ENCODE measurements at regions not wholly inside any gene's neighbourhood (a gene's known extent, or its start where the extent isn't known, plus 50 kb on each side); places are given as distances from the start of the nearest gene placed in this dataset.

DNA sequence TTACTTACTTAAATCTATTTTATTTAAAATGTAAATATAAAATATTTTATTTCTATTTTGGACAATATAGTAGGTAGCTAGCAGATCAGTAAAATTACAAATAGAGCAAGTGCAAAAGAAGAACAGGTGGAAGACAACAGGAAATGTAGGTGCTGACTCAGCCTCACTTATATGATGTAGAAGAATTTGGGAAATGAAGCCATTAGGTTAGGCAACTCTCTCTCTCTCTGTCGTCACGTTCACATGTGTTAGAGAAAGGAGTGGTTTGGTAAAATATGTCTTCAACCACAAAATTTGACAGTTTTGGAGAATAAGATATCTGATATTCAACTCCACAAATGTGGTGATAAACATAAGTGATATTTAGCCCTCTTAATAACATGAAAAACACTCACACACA is 532.5 kb upstream of the KCNMB2 start:
- Histone ChIP-seq H3K27ac (ENCODE audit: insufficient read depth, low read length, poor library complexity, severe bottlenecking) (no peak overlapping the region), H3K27me3 (replicated peaks; ENCODE audit: control insufficient read depth, insufficient read depth, low read length, poor library complexity, severe bottlenecking) (no peaks in the 10 kb centered on the region), H3K9me3 (ENCODE audit: control insufficient read depth, low read length) (no peaks in the 10 kb centered on the region), H3K36me3 (ENCODE audit: control insufficient read depth, insufficient read depth, low read length) (no peaks in the 10 kb centered on the region), H3K4me3 (ENCODE audit: insufficient read depth, low read depth, low read length, poor library complexity, severe bottlenecking) (no peak overlapping the region), H3K4me1 (ENCODE audit: control insufficient read depth, insufficient read depth, low read length, poor library complexity, severe bottlenecking) (peaks cover 5% of the 10 kb centered on the region)
- no peak for DNase-seq

DNA sequence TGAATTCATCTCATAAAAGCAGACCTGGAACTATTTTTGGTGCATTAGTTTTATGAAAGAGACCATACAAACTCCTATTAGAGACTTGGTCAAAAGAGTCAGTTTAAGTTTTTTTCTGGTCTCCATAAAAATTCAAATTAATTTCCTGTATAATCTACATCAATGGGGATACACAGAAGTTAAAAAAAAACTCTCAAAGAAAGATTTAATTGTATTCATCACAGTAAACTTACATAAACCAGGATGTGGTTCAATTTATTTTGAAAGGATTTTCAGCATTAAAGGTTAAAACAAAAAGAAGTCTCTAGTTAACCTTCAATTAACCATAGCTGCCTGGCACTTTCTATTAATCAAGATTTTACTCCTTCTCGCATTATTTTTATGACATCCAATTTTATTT is 530.3 kb upstream of the KCNMB2 start:
- H3K27ac ChIP-seq (ENCODE audit: insufficient read depth, low read length, poor library complexity, severe bottlenecking) = no peak overlapping the region

DNA sequence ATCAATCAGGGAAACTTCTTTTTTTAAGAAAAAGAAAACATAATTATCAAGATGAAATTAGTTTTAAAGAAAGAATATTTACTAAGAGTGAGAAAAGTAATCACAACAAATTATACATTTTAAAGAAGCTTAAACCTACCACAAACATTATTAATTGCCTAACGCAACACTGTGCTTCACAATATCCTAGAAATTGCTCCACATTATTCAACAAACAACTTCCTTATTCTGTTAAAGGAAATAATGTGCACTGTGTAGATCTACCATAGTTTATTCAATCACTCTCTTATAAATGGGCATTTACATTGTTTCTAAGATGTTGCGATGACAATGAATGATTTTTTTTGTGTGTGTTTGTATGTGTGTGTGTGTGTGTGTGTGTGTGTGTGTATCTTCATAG is 525.9 kb upstream of the KCNMB2 start:
- Histone ChIP-seq H3K36me3 (ENCODE audit: control insufficient read depth, insufficient read depth, low read length) (no peaks in the 10 kb centered on the region), H3K27ac (ENCODE audit: insufficient read depth, low read length, poor library complexity, severe bottlenecking) (no peak overlapping the region), H3K9me3 (ENCODE audit: control insufficient read depth, low read length) (no peaks in the 10 kb centered on the region), H3K4me1 (ENCODE audit: control insufficient read depth, insufficient read depth, low read length, poor library complexity, severe bottlenecking) (no peaks in the 10 kb centered on the region), H3K4me3 (ENCODE audit: insufficient read depth, low read depth, low read length, poor library complexity, severe bottlenecking) (no peak overlapping the region), H3K27me3 (replicated peaks; ENCODE audit: control insufficient read depth, insufficient read depth, low read length, poor library complexity, severe bottlenecking) (no peaks in the 10 kb centered on the region)
- DNase-seq = no peak

More for the DNA sequence above, 530.3 kb upstream of the KCNMB2 start:
- no peak for DNase-seq
- Histone ChIP-seq H3K9me3 (ENCODE audit: control insufficient read depth, low read length) (no peaks in the 10 kb centered on the region), H3K27me3 (replicated peaks; ENCODE audit: control insufficient read depth, insufficient read depth, low read length, poor library complexity, severe bottlenecking) (no peaks in the 10 kb centered on the region), H3K36me3 (ENCODE audit: control insufficient read depth, insufficient read depth, low read length) (no peaks in the 10 kb centered on the region), H3K4me1 (ENCODE audit: control insufficient read depth, insufficient read depth, low read length, poor library complexity, severe bottlenecking) (peaks cover 5% of the 10 kb centered on the region), H3K4me3 (ENCODE audit: insufficient read depth, low read depth, low read length, poor library complexity, severe bottlenecking) (no peak overlapping the region)

GRCh38 chr3:178019645-178020044 is 516.6 kb upstream of the KCNMB2 start:
- H3K9me3 ChIP-seq (ENCODE audit: control insufficient read depth, low read length) = no peaks in the 10 kb centered on the region
- H3K4me1 ChIP-seq (ENCODE audit: control insufficient read depth, insufficient read depth, low read length, poor library complexity, severe bottlenecking) = no peaks in the 10 kb centered on the region
- no peak overlapping the region for H3K27ac ChIP-seq (ENCODE audit: insufficient read depth, low read length, poor library complexity, severe bottlenecking)
- H3K27me3 ChIP-seq (replicated peaks; ENCODE audit: control insufficient read depth, insufficient read depth, low read length, poor library complexity, severe bottlenecking) = no peaks in the 10 kb centered on the region
- DNase-seq = no peak
- H3K36me3 ChIP-seq (ENCODE audit: control insufficient read depth, insufficient read depth, low read length) = no peaks in the 10 kb centered on the region
- H3K4me3 ChIP-seq (ENCODE audit: insufficient read depth, low read depth, low read length, poor library complexity, severe bottlenecking) = no peak overlapping the region

DNA sequence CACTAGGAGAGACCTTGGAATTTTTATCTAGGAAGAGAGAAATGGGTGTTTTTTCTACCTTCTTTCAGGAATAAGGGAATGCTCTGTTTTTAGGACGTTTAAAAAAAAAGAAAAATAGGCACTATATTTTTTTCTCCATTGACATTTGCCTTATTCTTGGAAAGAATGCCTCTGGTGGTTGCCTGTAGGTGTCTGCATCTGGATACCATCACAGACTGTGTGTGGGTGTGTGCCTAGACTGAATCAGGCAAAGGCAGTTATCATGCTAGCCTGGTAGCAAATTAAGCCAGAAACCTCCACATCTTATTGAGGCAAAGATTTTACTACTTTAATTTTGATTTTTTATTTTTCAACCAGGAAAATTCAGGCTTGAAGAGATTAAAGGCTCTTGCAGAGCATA is 513.6 kb upstream of the KCNMB2 start:
- no peaks in the 10 kb centered on the region for H3K27me3 ChIP-seq (replicated peaks; ENCODE audit: control insufficient read depth, insufficient read depth, low read length, poor library complexity, severe bottlenecking)
- H3K4me1 ChIP-seq (ENCODE audit: control insufficient read depth, insufficient read depth, low read length, poor library complexity, severe bottlenecking) = no peaks in the 10 kb centered on the region
- H3K36me3 ChIP-seq (ENCODE audit: control insufficient read depth, insufficient read depth, low read length) = no peaks in the 10 kb centered on the region
- H3K27ac ChIP-seq (ENCODE audit: insufficient read depth, low read length, poor library complexity, severe bottlenecking) = no peak overlapping the region
- DNase-seq = no peak
- H3K9me3 ChIP-seq (ENCODE audit: control insufficient read depth, low read length) = no peaks in the 10 kb centered on the region
- H3K4me3 ChIP-seq (ENCODE audit: insufficient read depth, low read depth, low read length, poor library complexity, severe bottlenecking) = no peak overlapping the region

DNA sequence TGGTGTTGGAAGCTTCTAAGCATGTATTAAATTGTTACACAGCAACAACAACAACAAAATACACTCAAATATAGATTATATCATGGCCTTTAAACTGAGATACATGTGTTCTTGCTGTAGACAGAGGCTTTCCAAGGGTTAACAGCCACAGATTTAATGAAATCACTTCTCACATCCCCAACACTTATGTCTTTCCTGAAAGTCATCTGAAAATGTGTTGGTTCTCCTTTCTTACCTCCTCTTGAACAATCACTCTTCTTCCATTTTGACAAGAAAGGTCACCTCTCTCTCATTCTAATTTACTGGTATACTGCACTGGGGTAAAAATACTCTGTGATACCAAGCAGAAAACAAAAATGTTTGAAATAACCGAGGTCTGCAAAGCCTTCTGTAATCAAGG is 507.3 kb upstream of the KCNMB2 start:
- no peak for DNase-seq
- H3K4me3 ChIP-seq (ENCODE audit: insufficient read depth, low read depth, low read length, poor library complexity, severe bottlenecking) = no peak overlapping the region
- no peak overlapping the region for H3K27ac ChIP-seq (ENCODE audit: insufficient read depth, low read length, poor library complexity, severe bottlenecking)
- no peaks in the 10 kb centered on the region for H3K4me1 ChIP-seq (ENCODE audit: control insufficient read depth, insufficient read depth, low read length, poor library complexity, severe bottlenecking)
- H3K27me3 ChIP-seq (replicated peaks; ENCODE audit: control insufficient read depth, insufficient read depth, low read length, poor library complexity, severe bottlenecking) = no peaks in the 10 kb centered on the region
- no peaks in the 10 kb centered on the region for H3K9me3 ChIP-seq (ENCODE audit: control insufficient read depth, low read length)
- H3K36me3 ChIP-seq (ENCODE audit: control insufficient read depth, insufficient read depth, low read length) = no peaks in the 10 kb centered on the region

DNA sequence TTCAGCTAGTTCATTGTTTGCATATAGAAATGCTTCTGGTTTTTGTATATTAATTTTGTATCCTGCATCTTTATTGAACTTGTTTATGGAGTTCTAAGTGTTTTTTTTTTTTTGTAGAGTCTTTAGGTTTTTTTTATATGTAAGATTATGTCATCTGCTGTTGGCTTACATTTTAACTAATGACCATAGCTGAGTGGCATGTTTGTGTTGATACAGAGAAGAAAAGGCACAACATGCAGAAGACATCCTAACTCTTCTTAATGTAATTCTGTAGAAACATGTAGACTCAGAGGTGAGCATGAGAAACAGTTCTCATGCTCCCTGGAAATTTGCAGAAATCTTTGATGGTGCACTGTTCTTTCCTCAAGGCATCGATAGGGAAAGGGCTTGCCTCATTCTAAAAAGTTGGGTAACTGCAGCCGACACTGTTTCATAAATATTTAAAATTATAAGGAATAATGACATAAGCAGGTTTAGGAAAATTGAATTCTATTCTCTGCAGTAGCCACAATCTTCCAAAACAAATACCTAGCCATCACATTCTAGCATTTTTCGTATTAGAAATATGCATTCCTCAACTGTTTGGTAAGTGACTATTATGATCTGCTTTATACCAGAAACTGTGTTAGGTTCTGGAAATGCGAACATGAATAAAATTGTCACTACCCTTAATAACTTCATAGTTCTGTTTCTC is 499.6 kb upstream of the KCNMB2 start:
- H3K9me3 ChIP-seq (ENCODE audit: control insufficient read depth, low read length) = no peaks in the 10 kb centered on the region
- H3K36me3 ChIP-seq (ENCODE audit: control insufficient read depth, insufficient read depth, low read length) = no peaks in the 10 kb centered on the region
- no peak overlapping the region for H3K27ac ChIP-seq (ENCODE audit: insufficient read depth, low read length, poor library complexity, severe bottlenecking)
- no peaks in the 10 kb centered on the region for H3K4me1 ChIP-seq (ENCODE audit: control insufficient read depth, insufficient read depth, low read length, poor library complexity, severe bottlenecking)
- DNase-seq = no peak
- no peak overlapping the region for H3K4me3 ChIP-seq (ENCODE audit: insufficient read depth, low read depth, low read length, poor library complexity, severe bottlenecking)
- H3K27me3 ChIP-seq (replicated peaks; ENCODE audit: control insufficient read depth, insufficient read depth, low read length, poor library complexity, severe bottlenecking) = no peaks in the 10 kb centered on the region

GRCh38 chr3:178041931-178042330 is 494.3 kb upstream of the KCNMB2 start:
- Histone ChIP-seq H3K27me3 (replicated peaks; ENCODE audit: control insufficient read depth, insufficient read depth, low read length, poor library complexity, severe bottlenecking) (no peaks in the 10 kb centered on the region), H3K27ac (ENCODE audit: insufficient read depth, low read length, poor library complexity, severe bottlenecking) (no peak overlapping the region), H3K36me3 (ENCODE audit: control insufficient read depth, insufficient read depth, low read length) (no peaks in the 10 kb centered on the region), H3K9me3 (ENCODE audit: control insufficient read depth, low read length) (no peaks in the 10 kb centered on the region), H3K4me1 (ENCODE audit: control insufficient read depth, insufficient read depth, low read length, poor library complexity, severe bottlenecking) (no peaks in the 10 kb centered on the region), H3K4me3 (ENCODE audit: insufficient read depth, low read depth, low read length, poor library complexity, severe bottlenecking) (no peak overlapping the region)
- no peak for DNase-seq

GRCh38 chr3:178042376-178042775 is 493.9 kb upstream of the KCNMB2 start:
- no peaks in the 10 kb centered on the region for H3K9me3 ChIP-seq (ENCODE audit: control insufficient read depth, low read length)
- DNase-seq = no peak
- no peak overlapping the region for H3K27ac ChIP-seq (ENCODE audit: insufficient read depth, low read length, poor library complexity, severe bottlenecking)
- no peaks in the 10 kb centered on the region for H3K4me1 ChIP-seq (ENCODE audit: control insufficient read depth, insufficient read depth, low read length, poor library complexity, severe bottlenecking)
- no peaks in the 10 kb centered on the region for H3K36me3 ChIP-seq (ENCODE audit: control insufficient read depth, insufficient read depth, low read length)
- H3K4me3 ChIP-seq (ENCODE audit: insufficient read depth, low read depth, low read length, poor library complexity, severe bottlenecking) = no peak overlapping the region
- no peaks in the 10 kb centered on the region for H3K27me3 ChIP-seq (replicated peaks; ENCODE audit: control insufficient read depth, insufficient read depth, low read length, poor library complexity, severe bottlenecking)

DNA sequence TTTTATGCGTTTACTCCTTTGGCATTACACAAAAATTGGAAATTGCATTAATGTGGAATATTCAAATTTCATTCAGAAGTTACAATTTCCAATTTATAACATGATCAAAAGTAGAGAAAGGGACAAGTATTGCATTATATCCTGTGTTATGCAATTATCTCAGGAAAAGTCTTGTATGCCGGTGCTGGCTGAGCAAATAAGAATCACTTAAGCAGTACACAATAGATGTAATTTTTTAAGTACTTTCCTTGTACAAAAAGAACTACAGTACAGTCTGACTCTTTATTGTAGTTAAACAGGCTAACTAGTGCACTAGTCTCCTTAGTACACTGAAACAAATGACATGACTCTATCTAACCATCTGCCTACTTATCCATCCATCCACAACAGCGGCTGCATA is 493.2 kb upstream of the KCNMB2 start:
- H3K4me3 ChIP-seq (ENCODE audit: insufficient read depth, low read depth, low read length, poor library complexity, severe bottlenecking) = no peak overlapping the region
- H3K27ac ChIP-seq (ENCODE audit: insufficient read depth, low read length, poor library complexity, severe bottlenecking) = no peak overlapping the region
- H3K9me3 ChIP-seq (ENCODE audit: control insufficient read depth, low read length) = no peaks in the 10 kb centered on the region
- H3K36me3 ChIP-seq (ENCODE audit: control insufficient read depth, insufficient read depth, low read length) = no peaks in the 10 kb centered on the region
- no peaks in the 10 kb centered on the region for H3K4me1 ChIP-seq (ENCODE audit: control insufficient read depth, insufficient read depth, low read length, poor library complexity, severe bottlenecking)
- H3K27me3 ChIP-seq (replicated peaks; ENCODE audit: control insufficient read depth, insufficient read depth, low read length, poor library complexity, severe bottlenecking) = no peaks in the 10 kb centered on the region
- DNase-seq = no peak
